Transverse colon (tissue), 4 donors: ENCODE measurements at regions not wholly inside any gene's neighbourhood (a gene's known extent, or its start where the extent isn't known, plus 50 kb on each side); places are given as distances from the start of the nearest gene placed in this dataset.

Source experiments
- DNase-seq: peaks from one replicate; pipeline ENCODE4 v3.0.0-alpha.2; 2019
- H3K27ac ChIP-seq, 4 donors: fragments of 200-600 bp; sonication (generic); 2 replicates each; pipeline ENCODE4 v1.5.1; 2016 to 2018; ENCODE audit warnings: inconsistent platforms in 4 of 4
- H3K27me3 ChIP-seq: fragments of 200-600 bp; sonication (generic); 2 replicates; pipeline ENCODE4 v1.5.1; 2017; ENCODE audit warnings: inconsistent platforms
- H3K36me3 ChIP-seq, 4 donors: fragments of 200-600 bp; sonication (generic); 2 replicates each; pipeline ENCODE4 v1.5.1; 2017 to 2019; ENCODE audit warnings: inconsistent platforms in 4 of 4
- H3K4me1 ChIP-seq, 4 donors: fragments of 200-600 bp; sonication (generic); 2 replicates each; pipeline ENCODE4 v1.5.1; 2017 to 2020; ENCODE audit warnings: inconsistent platforms in 4 of 4
- H3K4me3 ChIP-seq, 4 donors: fragments of 200-600 bp; sonication (generic); 1 replicate in 1 of 4; 2 replicates in 3 of 4; pipeline versions ENCODE4 v1.5.1 to v1.6.1; 2017 to 2019; ENCODE audit warnings: inconsistent platforms in 4 of 4
- H3K9me3 ChIP-seq, 2 donors: fragments of 200-600 bp; sonication (generic); 2 replicates each; pipeline ENCODE4 v1.5.1; 2017 to 2019; ENCODE audit warnings: inconsistent platforms in 2 of 2
- CTCF ChIP-seq, 5 experiments: fragments of 200-600 bp in 3 of 5; fragments of 450-650 bp in 2 of 5; sonication (generic) in 3 of 5; IDR thresholded peaks; 1 replicate in 2 of 5; 2 replicates in 3 of 5; pipeline ENCODE4 v1.5.1; 2016 to 2017; ENCODE audit warnings: antibody characterized with exemption in 5 of 5, inconsistent platforms in 3 of 5, mild to moderate bottlenecking in 2 of 5, moderate library complexity in 1 of 5
- EP300 ChIP-seq: sonication (generic); formaldehyde crosslinking; IDR thresholded peaks from one replicate; pipeline ENCODE4 v1.6.1; 2017; ENCODE audit warnings: antibody characterized with exemption, low read depth
- POLR2A ChIP-seq: fragments of 450-650 bp; IDR thresholded peaks from one replicate; pipeline ENCODE4 v1.6.1; 2016; ENCODE audit warnings: antibody characterized with exemption, mild to moderate bottlenecking, moderate library complexity
- POLR2AphosphoS5 ChIP-seq, 3 donors: sonication (generic); formaldehyde crosslinking; IDR thresholded peaks; one replicate each; pipeline ENCODE4 v1.6.1; 2016; ENCODE audit warnings: antibody characterized with exemption in 3 of 3
- WGBS, 2 donors: methylation state at CpG; one replicate each; pipeline ENCODE4 v1.1.5; 2018; ENCODE audit warnings: low coverage in 1 of 2; 5-methylcytosine and 5-hydroxymethylcytosine counted together
- in situ Hi-C, 4 donors: fragments of 200-750 bp; cut with MboI; loops; one replicate each; pipeline versions ENCODE4 v1.15.0 to v1.15.1; 2017; ENCODE audit warnings: low sequenced_read_pairs in 3 of 4, low pct_ligation_motif_present in 1 of 4, low pct_unique_long_range_greater_than_20kb in 1 of 4
- intact Hi-C: fragments of 100-400 bp; cut with DNase I; formaldehyde crosslinking; loops from one replicate; pipeline ENCODE4 v1.15.1; 2023; ENCODE audit warnings: low total_unique reads

- in situ Hi-C loops (no loop called here), intact Hi-C loops (no loop called here)
- no peaks in the 10 kb centered on the region for H3K36me3 ChIP-seq
- no peak for TF ChIP-seq POLR2A
- H3K4me3 ChIP-seq: no peak overlapping the region
- peaks cover 0 to 29% (median 9%) of the 10 kb centered on the region in 4 donors for H3K4me1 ChIP-seq
- no peak for DNase-seq
- H3K27me3 ChIP-seq: no peaks in the 10 kb centered on the region
- H3K27ac ChIP-seq: peak overlapping the region; percentile 64 to 83 (median 74)
- WGBS, 2 donors: 52 to 55% methylated on average over 5 of the region's 5 CpGs
- H3K9me3 ChIP-seq: no peaks in the 10 kb centered on the region
Observed at GRCh38 chrX:20363275-20363674, 96.6 kb upstream of the RPS6KA3 start.

GRCh38 chrX:20362268-20363267 is 95.9 kb upstream of the RPS6KA3 start:
- Histone ChIP-seq H3K36me3 (no peaks in the 10 kb centered on the region), H3K27me3 (no peaks in the 10 kb centered on the region), H3K4me1 (peaks cover 0 to 29% (median 9%) of the 10 kb centered on the region in 4 donors), H3K9me3 (no peaks in the 10 kb centered on the region), H3K4me3 (no peak overlapping the region), H3K27ac (peak overlapping the region; percentile 64 to 83 (median 74))
- intact Hi-C loops (no loop called here), in situ Hi-C loops (no loop called here)
- whole genome bisulfite sequencing, 2 donors: 42 to 53% methylated on average over 10 to 19 of the region's 19 CpGs
- no peak for TF ChIP-seq CTCF (IDR thresholded peaks at IDR 0.05)
- TF ChIP-seq POLR2A: no peak
- no peak for TF ChIP-seq EP300
- no peak for TF ChIP-seq POLR2AphosphoS5 (IDR thresholded peaks at IDR 0.05)
- DNase-seq: peak; percentile 21

GRCh38 chrX:20361890-20362262 is 95.2 kb upstream of the RPS6KA3 start:
- TF ChIP-seq EP300: no peak
- TF ChIP-seq CTCF (IDR thresholded peaks at IDR 0.05): no peak
- no peak for TF ChIP-seq POLR2A
- TF ChIP-seq POLR2AphosphoS5 (IDR thresholded peaks at IDR 0.05): no peak
- no peaks in the 10 kb centered on the region for H3K36me3 ChIP-seq
- H3K9me3 ChIP-seq: no peaks in the 10 kb centered on the region
- no peak for DNase-seq
- intact Hi-C loops (no loop called here), in situ Hi-C loops (no loop called here)
- peak overlapping the region; percentile 64 to 83 (median 74) for H3K27ac ChIP-seq
- no peaks in the 10 kb centered on the region for H3K27me3 ChIP-seq
- peaks cover 0 to 29% (median 9%) of the 10 kb centered on the region in 4 donors for H3K4me1 ChIP-seq
- no peak overlapping the region for H3K4me3 ChIP-seq
- WGBS, 2 donors: 13 to 40% methylated on average over 3 to 4 of the region's 4 CpGs

GRCh38 chrX:20361081-20361889 is 94.6 kb upstream of the RPS6KA3 start:
- Histone ChIP-seq H3K27me3 (no peaks in the 10 kb centered on the region), H3K9me3 (no peaks in the 10 kb centered on the region), H3K4me1 (peaks cover 0 to 29% (median 9%) of the 10 kb centered on the region in 4 donors), H3K27ac (peak overlapping the region; percentile 64 to 83 (median 74)), H3K36me3 (no peaks in the 10 kb centered on the region), H3K4me3 (no peak overlapping the region)
- in situ Hi-C loops (no loop called here), intact Hi-C loops (no loop called here)
- no peak for TF ChIP-seq EP300
- no peak for TF ChIP-seq CTCF (IDR thresholded peaks at IDR 0.05)
- no peak for TF ChIP-seq POLR2A
- TF ChIP-seq POLR2AphosphoS5 (IDR thresholded peaks at IDR 0.05): no peak
- WGBS, 2 donors: 56 to 67% methylated on average over 6 to 8 of the region's 8 CpGs
- DNase-seq: no peak
